Neuronal stem cell (in vitro differentiated cells): ENCODE measurements at regions not wholly inside any gene's neighbourhood (a gene's known extent, or its start where the extent isn't known, plus 50 kb on each side); places are given as distances from the start of the nearest gene placed in this dataset.

ENCODE experiments used
- DNase-seq: peaks from one replicate; pipeline ENCODE4 v3.0.0-alpha.2; 2013; ENCODE audit warnings: low spot score
- H2AFZ ChIP-seq: one replicate; pipeline ENCODE4 v1.6.1; 2013; ENCODE audit warnings: mild to moderate bottlenecking, low read length, inconsistent platforms
- H2AK5ac ChIP-seq: 2 replicates; pipeline ENCODE4 v1.6.1; 2013; ENCODE audit warnings: low read depth, mild to moderate bottlenecking, inconsistent platforms, low read length, moderate library complexity, mixed read lengths
- H2BK120ac ChIP-seq: 2 replicates; pipeline ENCODE4 v1.6.1; 2013; ENCODE audit warnings: low read depth, mild to moderate bottlenecking, inconsistent platforms, low read length, moderate library complexity, mixed read lengths
- H2BK12ac ChIP-seq: one replicate; pipeline ENCODE4 v1.6.1; 2013; ENCODE audit warnings: low read length, inconsistent platforms
- H2BK15ac ChIP-seq: 2 replicates; pipeline ENCODE4 v1.6.1; 2013; ENCODE audit warnings: mild to moderate bottlenecking, low read length, inconsistent platforms, mixed read lengths
- H2BK5ac ChIP-seq: one replicate; pipeline ENCODE4 v1.6.1; 2013; ENCODE audit warnings: inconsistent platforms, mild to moderate bottlenecking, low read length, moderate library complexity
- H3K14ac ChIP-seq: one replicate; pipeline ENCODE4 v1.6.1; 2013; ENCODE audit warnings: low read length, inconsistent platforms
- H3K18ac ChIP-seq: 2 replicates; pipeline ENCODE4 v1.6.1; 2013; ENCODE audit warnings: low read length, inconsistent platforms
- H3K23ac ChIP-seq: 2 replicates; pipeline ENCODE4 v1.6.1; 2013; ENCODE audit warnings: low read depth, mild to moderate bottlenecking, mixed read lengths, low read length, inconsistent platforms; ENCODE audit not compliant: poor library complexity
- H3K27ac ChIP-seq: replicated peaks from 3 replicates; pipeline ENCODE4 v1.5.1; 2013; ENCODE audit warnings: low read length, inconsistent platforms
- H3K27me3 ChIP-seq, 3 experiments: 2 replicates each; pipeline ENCODE4 v1.6.1; 2013; ENCODE audit warnings: low read length in 3 of 3, mild to moderate bottlenecking in 2 of 3, inconsistent platforms in 1 of 3, low read depth in 1 of 3, mixed read lengths in 1 of 3, moderate library complexity in 1 of 3; ENCODE audit not compliant: control insufficient read depth in 3 of 3, insufficient read depth in 3 of 3
- H3K36me3 ChIP-seq, 2 donors: replicated peaks in 1 of 2; 2 replicates each; pipeline ENCODE4 v1.6.1; 2013; ENCODE audit warnings: low read length in 2 of 2; ENCODE audit not compliant: control insufficient read depth in 2 of 2, insufficient read depth in 2 of 2
- H3K4ac ChIP-seq: 2 replicates; pipeline ENCODE4 v1.6.1; 2013; ENCODE audit warnings: inconsistent platforms, mild to moderate bottlenecking, low read length, moderate library complexity
- H3K4me1 ChIP-seq, 2 donors: 1 replicate in 1 of 2; 2 replicates in 1 of 2; pipeline ENCODE4 v1.6.1; 2013; ENCODE audit warnings: low read length in 2 of 2, low read depth in 1 of 2; ENCODE audit not compliant: control insufficient read depth in 2 of 2, insufficient read depth in 1 of 2
- H3K4me2 ChIP-seq: one replicate; pipeline ENCODE4 v1.6.1; 2013; ENCODE audit warnings: mild to moderate bottlenecking, low read length, inconsistent platforms; ENCODE audit not compliant: insufficient read depth, poor library complexity, severe bottlenecking
- H3K4me3 ChIP-seq, 2 donors: 2 replicates each; pipeline ENCODE4 v1.5.1; 2013; ENCODE audit warnings: low read length in 2 of 2, mild to moderate bottlenecking in 2 of 2, inconsistent platforms in 1 of 2, moderate library complexity in 1 of 2
- H3K79me1 ChIP-seq: one replicate; pipeline ENCODE4 v1.6.1; 2013; ENCODE audit warnings: low read depth, mild to moderate bottlenecking, inconsistent platforms, low read length, moderate library complexity
- H3K9ac ChIP-seq: one replicate; pipeline ENCODE4 v1.6.1; 2013; ENCODE audit warnings: mild to moderate bottlenecking, low read depth, low read length, inconsistent platforms; ENCODE audit not compliant: poor library complexity
- H3K9me3 ChIP-seq, 2 donors: replicated peaks in 1 of 2; 2 replicates each; pipeline versions ENCODE3 to v1.6.1; 2013; ENCODE audit warnings: low read length in 2 of 2, mild to moderate bottlenecking in 2 of 2, inconsistent platforms in 1 of 2, low read depth in 1 of 2, mixed read lengths in 1 of 2, moderate library complexity in 1 of 2; ENCODE audit not compliant: control insufficient read depth in 2 of 2, insufficient read depth in 1 of 2
- H4K8ac ChIP-seq: one replicate; pipeline ENCODE4 v1.6.1; 2013; ENCODE audit warnings: low read depth, mild to moderate bottlenecking, inconsistent platforms, low read length, moderate library complexity
- H4K91ac ChIP-seq: one replicate; pipeline ENCODE4 v1.6.1; 2013; ENCODE audit warnings: low read length, low read depth, mild to moderate bottlenecking, inconsistent platforms; ENCODE audit not compliant: poor library complexity
- WGBS, 2 donors: extraction: QIAGEN DNeasy Blood & Tissue Kit; methylation state at CpG; one replicate each; pipeline ENCODE4 v1.1.7; 2013; ENCODE audit warnings: missing lambda C conversion rate in 2 of 2, mixed read lengths in 1 of 2; ENCODE audit not compliant: insufficient read length in 2 of 2, insufficient replicate concordance in 1 of 2; ENCODE audit errors: extremely low coverage in 2 of 2; 5-methylcytosine and 5-hydroxymethylcytosine counted together

DNA sequence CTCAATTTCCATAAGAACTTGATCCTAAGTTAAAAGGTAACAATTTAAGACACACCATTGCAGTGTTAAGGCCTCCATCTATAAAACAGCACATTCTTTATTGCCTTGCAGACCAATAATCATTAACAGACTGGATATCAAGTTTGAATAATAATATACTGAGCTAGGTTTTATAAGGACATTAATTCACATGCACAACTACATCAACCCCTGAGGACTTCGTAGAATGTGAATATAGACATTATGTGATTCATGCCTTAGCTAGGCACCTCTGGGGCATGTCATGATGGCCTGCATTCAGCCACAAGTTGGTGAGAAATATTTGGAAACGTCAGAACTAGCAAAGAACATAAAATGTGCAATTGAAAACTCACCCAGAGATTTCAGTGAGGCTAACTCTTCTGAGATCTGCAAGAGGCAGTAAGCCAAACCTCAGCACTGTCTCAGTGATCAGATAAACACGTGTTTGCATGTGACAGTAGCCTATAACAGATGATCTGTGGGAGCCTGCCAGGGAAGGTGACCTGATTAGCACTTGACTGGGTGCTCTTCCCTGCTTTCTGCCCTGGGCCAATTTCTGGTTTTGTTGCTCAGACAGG is 492.2 kb downstream of the FLRT2 start:
- no peaks in the 10 kb centered on the region for H3K36me3 ChIP-seq
- WGBS, 2 donors: no CpG with 5 or more reads among the region's 3 CpGs

GRCh38 chr14:86020841-86021240 is 490.9 kb downstream of the FLRT2 start:
- no peak overlapping the region for H4K8ac ChIP-seq
- H3K9me3 ChIP-seq: no peaks in the 10 kb centered on the region
- H2BK15ac ChIP-seq: no peak overlapping the region
- H3K4me1 ChIP-seq: peaks cover 0 to 1% of the 10 kb centered on the region in 2 donors
- no peak overlapping the region for H2AK5ac ChIP-seq
- no peak overlapping the region for H3K4ac ChIP-seq
- H3K9ac ChIP-seq: no peak overlapping the region
- H3K18ac ChIP-seq: no peak overlapping the region
- H4K91ac ChIP-seq: no peak overlapping the region
- no peak overlapping the region for H3K23ac ChIP-seq
- no peak overlapping the region for H3K14ac ChIP-seq
- H3K27me3 ChIP-seq: no peaks in the 10 kb centered on the region
- H2BK5ac ChIP-seq: no peak overlapping the region
- H3K36me3 ChIP-seq: no peaks in the 10 kb centered on the region
- H2BK12ac ChIP-seq: no peak overlapping the region
- DNase-seq: no peak
- H3K27ac ChIP-seq: no peak overlapping the region
- H3K4me2 ChIP-seq: no peak overlapping the region
- no peak overlapping the region for H2BK120ac ChIP-seq
- no peak overlapping the region for H2AFZ ChIP-seq
- H3K4me3 ChIP-seq: no peak overlapping the region
- H3K79me1 ChIP-seq: no peaks in the 10 kb centered on the region

More for the DNA sequence above, 492.2 kb downstream of the FLRT2 start:
- Histone ChIP-seq H2BK120ac (no peak overlapping the region), H3K14ac (no peak overlapping the region), H2AK5ac (no peak overlapping the region), H3K27ac (no peak overlapping the region), H3K18ac (no peak overlapping the region), H4K8ac (no peak overlapping the region), H3K4me3 (no peak overlapping the region), H2BK5ac (no peak overlapping the region), H4K91ac (no peak overlapping the region), H2BK12ac (no peak overlapping the region), H3K79me1 (no peaks in the 10 kb centered on the region), H3K9me3 (peaks cover 0 to under 1% of the 10 kb centered on the region in 2 donors), H3K4me2 (no peak overlapping the region), H3K4me1 (peaks cover 0 to 1% of the 10 kb centered on the region in 2 donors), H3K4ac (no peak overlapping the region), H3K9ac (no peak overlapping the region), H2AFZ (no peak overlapping the region), H3K23ac (no peak overlapping the region), H3K27me3 (no peaks in the 10 kb centered on the region), H2BK15ac (no peak overlapping the region)
- no peak for DNase-seq

- no peak overlapping the region for H4K91ac ChIP-seq
- H3K9ac ChIP-seq: no peak overlapping the region
- no peak overlapping the region for H2AFZ ChIP-seq
- no CpG with 5 or more reads among the region's 1 CpG for WGBS, 2 donors
- no peaks in the 10 kb centered on the region for H3K27me3 ChIP-seq
- H2BK5ac ChIP-seq: no peak overlapping the region
- no peak overlapping the region for H3K4ac ChIP-seq
- no peak overlapping the region for H3K23ac ChIP-seq
- H3K27ac ChIP-seq: no peak overlapping the region
- no peak overlapping the region for H3K4me2 ChIP-seq
- no peak overlapping the region for H3K18ac ChIP-seq
- no peak for DNase-seq
- H2BK12ac ChIP-seq: no peak overlapping the region
- H3K9me3 ChIP-seq: no peaks in the 10 kb centered on the region
- peaks cover 0 to 1% of the 10 kb centered on the region in 2 donors for H3K4me1 ChIP-seq
- H4K8ac ChIP-seq: no peak overlapping the region
- H3K36me3 ChIP-seq: no peaks in the 10 kb centered on the region
- no peak overlapping the region for H2AK5ac ChIP-seq
- H3K14ac ChIP-seq: no peak overlapping the region
- no peaks in the 10 kb centered on the region for H3K79me1 ChIP-seq
- no peak overlapping the region for H3K4me3 ChIP-seq
- no peak overlapping the region for H2BK120ac ChIP-seq
- H2BK15ac ChIP-seq: no peak overlapping the region
These were observed 486.0 kb downstream of the FLRT2 start for GRCh38 chr14:86015941-86016340.

- no CpG with 5 or more reads among the region's 1 CpG for whole genome bisulfite sequencing, 2 donors
- H2AFZ ChIP-seq: no peak overlapping the region
- H3K27me3 ChIP-seq: no peaks in the 10 kb centered on the region
- no peaks in the 10 kb centered on the region for H3K79me1 ChIP-seq
- H2BK12ac ChIP-seq: no peak overlapping the region
- no peak overlapping the region for H2BK15ac ChIP-seq
- H3K18ac ChIP-seq: no peak overlapping the region
- H3K4me1 ChIP-seq: peaks cover 0 to 1% of the 10 kb centered on the region in 2 donors
- no peak for DNase-seq
- H2BK120ac ChIP-seq: no peak overlapping the region
- H2BK5ac ChIP-seq: no peak overlapping the region
- H3K23ac ChIP-seq: no peak overlapping the region
- H3K4ac ChIP-seq: no peak overlapping the region
- no peak overlapping the region for H3K27ac ChIP-seq
- no peak overlapping the region for H4K8ac ChIP-seq
- no peak overlapping the region for H3K4me2 ChIP-seq
- H3K4me3 ChIP-seq: no peak overlapping the region
- no peak overlapping the region for H3K14ac ChIP-seq
- no peak overlapping the region for H2AK5ac ChIP-seq
- no peaks in the 10 kb centered on the region for H3K9me3 ChIP-seq
- H4K91ac ChIP-seq: no peak overlapping the region
- no peak overlapping the region for H3K9ac ChIP-seq
- no peaks in the 10 kb centered on the region for H3K36me3 ChIP-seq
These were observed 485.6 kb downstream of the FLRT2 start for GRCh38 chr14:86015511-86015910.
